GM12891 (cell line): ENCODE measurements at regions not wholly inside any gene's neighbourhood (a gene's known extent, or its start where the extent isn't known, plus 50 kb on each side); places are given as distances from the start of the nearest gene placed in this dataset.

Experiments
- POLR2A ChIP-seq: IDR thresholded peaks from 2 replicates; pipeline ENCODE4 v1.6.1; 2011; ENCODE audit warnings: low read depth, low read length, control low read depth
- POLR2AphosphoS5 ChIP-seq: IDR thresholded peaks from 2 replicates; pipeline ENCODE4 v1.6.1; 2011; ENCODE audit warnings: low read depth, low read length, control low read depth
- SPI1 ChIP-seq: IDR thresholded peaks from 2 replicates; pipeline ENCODE4 v1.6.1; 2011; ENCODE audit warnings: low read depth, low read length, control low read depth
- TAF1 ChIP-seq: IDR thresholded peaks from 2 replicates; pipeline ENCODE4 v1.6.1; 2011; ENCODE audit warnings: low read depth, low read length, control low read depth

- TF ChIP-seq TAF1 (no peak), POLR2A (no peak), SPI1 (no peak), POLR2AphosphoS5 (no peak)
Measured at GRCh38 chr18:34115409-34116081, 109.2 kb downstream of the NOL4 start.
